AG04449 (cell line): ENCODE measurements at regions not wholly inside any gene's neighbourhood (a gene's known extent, or its start where the extent isn't known, plus 50 kb on each side); places are given as distances from the start of the nearest gene placed in this dataset.

Source experiments
- CTCF ChIA-PET: fragments of 350-600 bp; formaldehyde crosslinking; extraction: SDS; loops from one replicate; lab custom pipeline; 2021; ENCODE audit warnings: antibody characterized with exemption; lab: Yijun Ruan, JAX
- POLR2A ChIA-PET: fragments of 400-600, 350-600 bp; formaldehyde crosslinking; extraction: SDS; loops from one replicate; lab custom pipeline; 2020; ENCODE audit warnings: antibody characterized with exemption, inconsistent platforms; lab: Yijun Ruan, JAX
- DNase-seq: peaks from one replicate; pipeline ENCODE4 v3.0.0-alpha.2; 2010; ENCODE audit warnings: low read depth, low spot score
- H3K4me3 ChIP-seq: 2 replicates; pipeline ENCODE4 v1.5.1; 2011; ENCODE audit warnings: low read depth, mild to moderate bottlenecking, control low read depth, low read length
- CTCF ChIP-seq: IDR thresholded peaks from one replicate; pipeline ENCODE4 v1.5.1; 2011; ENCODE audit warnings: mild to moderate bottlenecking, moderate library complexity, low read length, control low read depth, inconsistent platforms; ENCODE audit not compliant: insufficient read depth; ENCODE audit errors: missing control alignments

GRCh38 chr6:122116835-122117627, 282.4 kb upstream of the HSF2 start:
- TF ChIP-seq CTCF: no peak
- ChIA-PET POLR2A (no interaction called here), CTCF (no interaction called here)
- DNase-seq: no peak
- no peak overlapping the region for H3K4me3 ChIP-seq

GRCh38 chr6:122118945-122119506, 280.4 kb upstream of the HSF2 start:
- TF ChIP-seq CTCF: no peak
- no peak for DNase-seq
- CTCF ChIA-PET: no interaction called here
- POLR2A ChIA-PET: no interaction called here
- no peak overlapping the region for H3K4me3 ChIP-seq

- H3K4me3 ChIP-seq: no peak overlapping the region
- no peak for TF ChIP-seq CTCF
- no peak for DNase-seq
- CTCF ChIA-PET: no interaction called here
- POLR2A ChIA-PET: no interaction called here
These were observed 277.2 kb upstream of the HSF2 start for GRCh38 chr6:122122202-122122601.

- CTCF ChIA-PET: no interaction called here
- POLR2A ChIA-PET: no interaction called here
- no peak for DNase-seq
These were observed 276.8 kb upstream of the HSF2 start for GRCh38 chr6:122122686-122123085.

GRCh38 chr6:122124908-122125307, 274.5 kb upstream of the HSF2 start:
- POLR2A ChIA-PET: interaction anchor here (0.7 kb wide), 1 partner anchor 689 kb away, joined by 3 read pairs; no protein-coding TSS in a partner anchor
- H3K4me3 ChIP-seq: no peak overlapping the region
- CTCF ChIA-PET: no interaction called here
- TF ChIP-seq CTCF: no peak
- DNase-seq: no peak

More at GRCh38 chr6:122122686-122123085, 276.8 kb upstream of the HSF2 start:
- H3K4me3 ChIP-seq: no peak overlapping the region
- TF ChIP-seq CTCF: no peak

- H3K4me3 ChIP-seq: no peak overlapping the region
- no peak for DNase-seq
- CTCF ChIA-PET: no interaction called here
- no peak for TF ChIP-seq CTCF
- POLR2A ChIA-PET: no interaction called here
These were observed 272.6 kb upstream of the HSF2 start for GRCh38 chr6:122126894-122127293.
